ENCODE measurements at regions not wholly inside any gene's neighbourhood (a gene's known extent, or its start where the extent isn't known, plus 50 kb on each side); places are given as distances from the start of the nearest gene placed in this dataset.
"Not testable (repeated sequence)": the region's sequence is repeated elsewhere in the genome, so short reads cannot be mapped to it uniquely, and the experiment has no call there.

GRCh38 chr7:91407942-91408341 is 143.7 kb downstream of the FZD1 start:
- DNase-seq = no peak

- DNase-seq = no peak
These were observed 144.3 kb downstream of the FZD1 start for GRCh38 chr7:91408388-91409154.

GRCh38 chr7:91411060-91411459 is 146.8 kb downstream of the FZD1 start:
- peak in 1 of 2 donors; percentile 8 for DNase-seq

GRCh38 chr7:91412298-91412697 is 148.1 kb downstream of the FZD1 start:
- no peak for DNase-seq

GRCh38 chr7:91414734-91415133 is 150.5 kb downstream of the FZD1 start:
- no peak for DNase-seq

GRCh38 chr7:91416155-91416865 is 152.1 kb downstream of the FZD1 start:
- no peak for DNase-seq

GRCh38 chr7:91420606-91421005 is 156.4 kb downstream of the FZD1 start:
- DNase-seq = no peak

GRCh38 chr7:91421018-91421417 is 156.8 kb downstream of the FZD1 start:
- DNase-seq = no peak

GRCh38 chr7:91424371-91424770 is 160.1 kb downstream of the FZD1 start:
- DNase-seq = no peak

- DNase-seq = no peak
These were observed 160.9 kb downstream of the FZD1 start for GRCh38 chr7:91425149-91425548.

- no peak for DNase-seq
These were observed 162.8 kb downstream of the FZD1 start for GRCh38 chr7:91427051-91427450.

- DNase-seq = no peak
These were observed 167.4 kb downstream of the FZD1 start for GRCh38 chr7:91431601-91432000.

- no peak for DNase-seq
These were observed 170.6 kb downstream of the FZD1 start for GRCh38 chr7:91434836-91435235.

- no peak for DNase-seq
These were observed 171.3 kb downstream of the FZD1 start for GRCh38 chr7:91435381-91436059.

- no peak for DNase-seq
These were observed 172.4 kb downstream of the FZD1 start for GRCh38 chr7:91436655-91437054.

GRCh38 chr7:91440198-91440597 is 176.0 kb downstream of the FZD1 start:
- DNase-seq = not testable (repeated sequence)

- DNase-seq = no peak
These were observed 179.6 kb downstream of the FZD1 start for GRCh38 chr7:91443862-91444261.

- peak; percentile 29 to 66 for DNase-seq
These were observed 182.6 kb downstream of the FZD1 start for GRCh38 chr7:91446819-91447218.

GRCh38 chr7:91455411-91455810 is 191.2 kb downstream of the FZD1 start:
- DNase-seq = no peak

GRCh38 chr7:91457208-91457607 is 193.0 kb downstream of the FZD1 start:
- DNase-seq = no peak

GRCh38 chr7:91459539-91459938 is 195.3 kb downstream of the FZD1 start:
- no peak for DNase-seq

- no peak for DNase-seq
These were observed 198.1 kb downstream of the FZD1 start for GRCh38 chr7:91462316-91462715.

GRCh38 chr7:91463330-91463729 is 199.1 kb downstream of the FZD1 start:
- DNase-seq = no peak

- no peak for DNase-seq
These were observed 201.4 kb downstream of the FZD1 start for GRCh38 chr7:91465595-91466061.

Measured in inflammatory macrophage treated with lipopolysaccharide for 1 hour (primary cell).